A549 (cell line): ENCODE measurements at regions not wholly inside any gene's neighbourhood (a gene's known extent, or its start where the extent isn't known, plus 50 kb on each side); places are given as distances from the start of the nearest gene placed in this dataset.

Experiments
- MAZ ChIP-seq: fragments of 150-350 bp; IDR thresholded peaks from 2 replicates; pipeline ENCODE4 v1.6.1; 2014; ENCODE audit warnings: antibody characterized with exemption, low read depth, low read length, borderline replicate concordance
- NPAS2 ChIP-seq: fragments of 250-450 bp; sonication (Bioruptor Pico); IDR thresholded peaks from 2 replicates; pipeline ENCODE4 v1.8.0; 2022; ENCODE audit warnings: mild to moderate bottlenecking, moderate library complexity, borderline replicate concordance
- REST ChIP-seq: fragments of 200-600 bp; sonication (generic); IDR thresholded peaks from 2 replicates; pipeline ENCODE4 v1.6.1; 2016; ENCODE audit warnings: antibody characterized with exemption, mild to moderate bottlenecking, moderate library complexity

- TF ChIP-seq NPAS2 (CRISPR knock-in tag), result no peak
- TF ChIP-seq REST, result no peak
- TF ChIP-seq MAZ, result no peak
Observed at GRCh38 chr2:145141981-145142380, 622.1 kb upstream of the ZEB2 start.
